GM19023 (cell line): ENCODE measurements at regions not wholly inside any gene's neighbourhood (a gene's known extent, or its start where the extent isn't known, plus 50 kb on each side); places are given as distances from the start of the nearest gene placed in this dataset.
"Not testable (repeated sequence)": the region's sequence is repeated elsewhere in the genome, so short reads cannot be mapped to it uniquely, and the experiment has no call there.

ENCODE experiments used
- ATAC-seq: cut with Tn5 transposase; IDR thresholded peaks from one replicate; pipeline ENCODE4 v1.9.1; 2021; ENCODE audit warnings: mild to moderate bottlenecking, moderate library complexity; ENCODE audit not compliant: unreplicated experiment

DNA sequence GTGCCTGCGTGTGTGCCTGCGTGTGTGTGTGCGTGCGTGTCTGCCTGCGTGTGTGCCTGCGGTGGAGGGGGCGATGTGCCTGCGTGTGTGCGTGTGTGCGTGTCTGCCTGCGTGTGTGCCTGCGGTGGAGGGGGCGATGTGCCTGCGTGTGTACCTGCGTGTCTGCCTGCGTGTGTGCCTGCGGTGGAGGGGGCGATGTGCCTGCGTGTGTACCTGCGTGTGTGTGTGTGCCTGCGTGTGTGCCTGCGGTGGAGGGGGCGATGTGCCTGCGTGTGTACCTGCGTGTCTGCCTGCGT is 116.7 kb upstream of the ZNF516 start:
- not testable (repeated sequence) for ATAC-seq

- ATAC-seq: no peak
Measured at GRCh38 chr18:76610933-76611749, 116.1 kb upstream of the ZNF516 start.

DNA sequence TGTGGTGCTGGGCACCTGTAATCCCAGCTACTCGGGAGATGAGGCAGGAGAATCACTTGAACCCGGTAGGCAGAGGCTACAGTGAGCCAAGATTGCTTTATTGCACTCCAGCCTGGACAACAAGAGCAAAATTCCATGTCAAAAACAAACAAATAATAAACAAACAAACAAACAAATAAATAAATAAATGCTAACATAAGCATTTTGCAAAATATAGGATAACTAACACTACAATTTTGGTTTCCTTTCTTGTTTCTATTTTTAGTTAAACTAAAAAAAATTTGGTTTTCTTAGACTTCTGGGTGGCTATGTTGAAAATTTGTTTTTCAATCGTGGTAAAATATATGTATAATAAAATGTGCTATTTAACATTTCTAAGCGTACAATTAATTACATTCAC is 115.0 kb upstream of the ZNF516 start:
- ATAC-seq: no peak

- no peak for ATAC-seq
Measured at GRCh38 chr18:76605341-76605929, 110.4 kb upstream of the ZNF516 start.

DNA sequence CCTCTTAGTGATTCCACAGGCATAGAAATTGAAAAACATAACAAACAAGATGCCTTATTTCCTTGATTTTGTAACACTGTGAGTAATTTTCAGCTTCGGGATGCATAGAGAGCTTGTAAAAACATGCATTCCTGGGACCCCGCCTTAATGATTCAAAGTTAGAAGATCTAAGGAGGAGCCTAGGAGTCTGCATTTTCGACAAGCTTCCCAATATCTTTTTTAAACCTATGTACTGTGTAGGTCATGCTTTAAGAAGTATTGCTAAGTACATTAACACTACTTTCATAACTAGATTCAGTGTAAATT is 109.8 kb upstream of the ZNF516 start:
- no peak for ATAC-seq

- no peak for ATAC-seq
Measured at GRCh38 chr18:76604108-76604934, 109.3 kb upstream of the ZNF516 start.

GRCh38 chr18:76602191-76602590 is 107.1 kb upstream of the ZNF516 start:
- ATAC-seq: no peak

DNA sequence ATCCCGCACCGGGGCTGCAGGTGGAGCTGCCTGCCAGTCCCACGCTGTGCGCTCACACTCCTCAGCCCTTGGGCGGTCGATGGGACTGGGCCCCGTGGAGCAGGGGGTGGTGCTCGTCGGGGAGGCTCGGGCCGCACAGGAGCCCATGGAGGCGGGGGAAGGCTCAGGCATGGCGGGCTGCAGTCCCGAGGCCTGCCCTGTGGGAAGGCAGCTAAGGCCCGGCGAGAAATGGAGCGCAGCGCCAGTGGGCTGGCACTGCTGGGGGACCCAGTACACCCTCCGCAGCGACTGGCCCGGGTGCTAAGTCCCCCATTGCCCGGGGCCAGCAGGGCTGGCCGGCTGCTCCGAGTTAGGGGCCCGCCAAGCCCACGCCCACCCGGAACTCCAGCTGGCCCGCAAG is 105.0 kb upstream of the ZNF516 start:
- ATAC-seq: not testable (repeated sequence)

GRCh38 chr18:76594966-76595365 is 99.9 kb upstream of the ZNF516 start:
- no peak for ATAC-seq

GRCh38 chr18:76593843-76594242 is 98.8 kb upstream of the ZNF516 start:
- ATAC-seq: no peak

GRCh38 chr18:76592981-76593381 is 97.9 kb upstream of the ZNF516 start:
- no peak for ATAC-seq

GRCh38 chr18:76592096-76592495 is 97.1 kb upstream of the ZNF516 start:
- no peak for ATAC-seq

GRCh38 chr18:76589866-76590265 is 94.8 kb upstream of the ZNF516 start:
- no peak for ATAC-seq

- ATAC-seq: no peak
Measured at GRCh38 chr18:76589316-76589715, 94.3 kb upstream of the ZNF516 start.

- ATAC-seq: no peak
Measured at GRCh38 chr18:76588601-76589226, 93.7 kb upstream of the ZNF516 start.

DNA sequence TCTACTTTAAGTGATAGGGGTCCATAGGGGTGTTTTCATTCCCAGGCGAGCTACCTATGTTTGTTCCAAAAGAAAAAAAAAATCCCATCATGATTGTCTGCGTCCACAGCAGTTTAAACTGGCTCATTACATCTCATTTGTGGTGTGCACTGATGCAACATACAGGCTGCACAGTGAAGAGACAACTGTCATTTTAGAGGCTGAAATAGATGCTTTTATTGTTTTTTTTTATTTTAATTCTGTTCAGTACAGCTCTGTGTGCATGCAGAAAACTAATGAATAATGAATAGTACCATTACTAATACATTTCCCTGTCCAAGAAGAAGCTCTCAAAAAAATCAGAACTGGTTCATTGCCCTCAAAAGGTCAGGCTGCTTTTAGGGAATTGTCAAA is 92.8 kb upstream of the ZNF516 start:
- ATAC-seq: no peak

GRCh38 chr18:76587147-76587878 is 92.3 kb upstream of the ZNF516 start:
- ATAC-seq: no peak

GRCh38 chr18:76584414-76585310 is 89.6 kb upstream of the ZNF516 start:
- ATAC-seq: no peak

GRCh38 chr18:76581261-76581660 is 86.2 kb upstream of the ZNF516 start:
- ATAC-seq: no peak
